ENCODE measurements at regions not wholly inside any gene's neighbourhood (a gene's known extent, or its start where the extent isn't known, plus 50 kb on each side); places are given as distances from the start of the nearest gene placed in this dataset.
"Not testable (repeated sequence)": the region's sequence is repeated elsewhere in the genome, so short reads cannot be mapped to it uniquely, and the experiment has no call there.

DNA sequence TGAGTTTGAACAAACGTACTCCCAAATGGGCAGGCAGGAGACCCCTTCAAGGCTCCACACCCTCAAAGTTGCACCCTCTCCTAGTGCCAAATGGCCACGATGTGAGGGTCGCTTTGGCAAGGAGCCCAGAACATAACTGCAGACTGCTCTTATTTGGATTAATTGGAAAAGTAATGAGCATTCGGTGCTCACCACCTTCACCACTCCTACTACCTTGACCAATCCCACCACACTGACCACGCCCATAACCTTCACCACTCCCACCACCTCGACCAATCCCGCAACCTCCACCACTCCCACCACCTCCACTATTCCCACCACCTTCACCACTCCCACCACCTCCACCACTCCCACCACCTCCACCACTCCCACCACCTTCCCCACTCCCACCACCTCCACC, 94.7 kb upstream of the PAX2 start:
- Histone ChIP-seq H2AK5ac (ENCODE audit: low read depth, low read length) (no peak overlapping the region), H3K36me3 (replicated peaks in 1 of 2; ENCODE audit: control insufficient read depth in 2 of 2, insufficient read depth in 2 of 2, low read length in 2 of 2) (no peaks in the 10 kb centered on the region), H3K27me3 (ENCODE audit: control insufficient read depth in 3 of 3, insufficient read depth in 3 of 3, low read depth in 1 of 3, low read length in 3 of 3) (peaks cover 7 to 50% (median 37%) of the 10 kb centered on the region in 3 experiments), H2BK15ac (ENCODE audit: low read length) (no peak overlapping the region), H3K4me3 (ENCODE audit: low read length in 2 of 2) (no peak overlapping the region), H3K27ac (replicated peaks; ENCODE audit: low read length) (no peak overlapping the region), H2BK5ac (ENCODE audit: low read length) (no peak overlapping the region), H2BK120ac (ENCODE audit: low read depth, low read length) (no peak overlapping the region), H3K14ac (ENCODE audit: low read length) (no peak overlapping the region), H3K9ac (ENCODE audit: low read depth, low read length, poor library complexity) (no peak overlapping the region), H2BK12ac (ENCODE audit: low read length) (no peak overlapping the region), H4K91ac (ENCODE audit: low read depth, low read length, poor library complexity) (no peak overlapping the region), H3K23ac (ENCODE audit: low read depth, low read length, poor library complexity) (no peak overlapping the region), H3K4me1 (ENCODE audit: control insufficient read depth in 2 of 2, insufficient read depth in 1 of 2, low read depth in 1 of 2, low read length in 2 of 2) (peaks cover 7 to 8% of the 10 kb centered on the region in 2 donors), H3K9me3 (replicated peaks in 1 of 2; ENCODE audit: control insufficient read depth in 2 of 2, insufficient read depth in 1 of 2, low read depth in 1 of 2, low read length in 2 of 2) (no peaks in the 10 kb centered on the region), H3K18ac (ENCODE audit: low read length) (no peak overlapping the region), H3K79me1 (ENCODE audit: low read depth, low read length) (no peaks in the 10 kb centered on the region), H3K4ac (ENCODE audit: low read length) (no peak overlapping the region), H4K8ac (ENCODE audit: low read depth, low read length) (no peak overlapping the region), H2AFZ (ENCODE audit: low read length) (no peak overlapping the region), H3K4me2 (ENCODE audit: insufficient read depth, low read length, poor library complexity, severe bottlenecking) (no peak overlapping the region)
- no peak for DNase-seq (ENCODE audit: low spot score)
- WGBS, 2 donors (ENCODE audit: extremely low coverage in 2 of 2, insufficient read length in 2 of 2, insufficient replicate concordance in 1 of 2), result 100% methylated on average over 3 of the region's 7 CpGs; no CpG with 5 or more reads in 1 of the 2 donors

DNA sequence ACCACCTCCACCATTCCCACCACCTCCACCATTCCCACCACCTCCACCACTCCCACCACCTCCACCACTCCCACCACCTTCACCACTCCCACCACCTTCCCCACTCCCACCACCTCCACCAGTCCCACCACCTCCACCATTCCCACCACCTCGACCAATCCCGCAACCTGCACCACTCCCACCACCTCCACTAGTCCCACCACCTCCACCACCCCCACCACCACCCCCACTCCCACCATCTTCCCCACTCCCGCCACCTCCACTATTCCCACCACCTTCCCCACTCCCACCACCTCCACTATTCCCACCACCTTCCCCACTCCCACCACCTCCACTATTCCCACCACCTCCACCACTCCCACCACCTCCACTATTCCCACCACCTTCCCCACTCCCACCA, 94.3 kb upstream of the PAX2 start:
- H3K27ac ChIP-seq (replicated peaks; ENCODE audit: low read length); H3K36me3 ChIP-seq (replicated peaks in 1 of 2; ENCODE audit: control insufficient read depth in 2 of 2, insufficient read depth in 2 of 2, low read length in 2 of 2); H3K4me3 ChIP-seq (ENCODE audit: low read length in 2 of 2); DNase-seq (ENCODE audit: low spot score); H3K18ac ChIP-seq (ENCODE audit: low read length); H3K4ac ChIP-seq (ENCODE audit: low read length); H2BK15ac ChIP-seq (ENCODE audit: low read length); H2AK5ac ChIP-seq (ENCODE audit: low read depth, low read length); H3K9me3 ChIP-seq (replicated peaks in 1 of 2; ENCODE audit: control insufficient read depth in 2 of 2, insufficient read depth in 1 of 2, low read depth in 1 of 2, low read length in 2 of 2); H3K79me1 ChIP-seq (ENCODE audit: low read depth, low read length); H4K91ac ChIP-seq (ENCODE audit: low read depth, low read length, poor library complexity); H3K14ac ChIP-seq (ENCODE audit: low read length); H2BK5ac ChIP-seq (ENCODE audit: low read length); H2BK120ac ChIP-seq (ENCODE audit: low read depth, low read length); H3K23ac ChIP-seq (ENCODE audit: low read depth, low read length, poor library complexity); H3K4me2 ChIP-seq (ENCODE audit: insufficient read depth, low read length, poor library complexity, severe bottlenecking); H2BK12ac ChIP-seq (ENCODE audit: low read length); H4K8ac ChIP-seq (ENCODE audit: low read depth, low read length); H3K9ac ChIP-seq (ENCODE audit: low read depth, low read length, poor library complexity); H2AFZ ChIP-seq (ENCODE audit: low read length): not testable (repeated sequence)
- Histone ChIP-seq H3K4me1 (ENCODE audit: control insufficient read depth in 2 of 2, insufficient read depth in 1 of 2, low read depth in 1 of 2, low read length in 2 of 2) (peaks cover 8 to 11% of the 10 kb centered on the region in 2 donors), H3K27me3 (ENCODE audit: control insufficient read depth in 3 of 3, insufficient read depth in 3 of 3, low read depth in 1 of 3, low read length in 3 of 3) (peaks cover 11 to 51% (median 41%) of the 10 kb centered on the region in 3 experiments)
- WGBS, 2 donors (ENCODE audit: extremely low coverage in 2 of 2, insufficient read length in 2 of 2, insufficient replicate concordance in 1 of 2), result no CpG with 5 or more reads among the region's 3 CpGs

DNA sequence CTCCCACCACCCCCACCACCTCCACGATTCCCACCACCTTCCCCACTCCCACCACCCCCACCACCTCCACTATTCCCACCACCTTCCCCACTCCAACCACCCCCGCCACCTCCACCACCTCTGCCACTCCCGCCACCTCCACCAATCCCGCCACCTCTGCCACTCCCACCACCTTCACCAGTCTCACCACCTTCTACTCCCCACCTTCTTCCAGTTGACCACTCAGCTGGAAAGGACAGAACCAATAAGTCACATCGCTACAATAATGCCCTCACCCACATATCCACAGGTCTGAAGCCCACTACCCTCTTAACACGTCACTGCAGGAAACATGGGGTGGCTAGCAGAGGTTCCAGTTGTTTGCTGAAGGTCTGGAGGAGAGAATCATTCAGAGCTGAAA, 93.5 kb upstream of the PAX2 start:
- H3K27ac ChIP-seq (replicated peaks; ENCODE audit: low read length), result no peak overlapping the region
- no peak overlapping the region for H2BK12ac ChIP-seq (ENCODE audit: low read length)
- no peak overlapping the region for H3K9ac ChIP-seq (ENCODE audit: low read depth, low read length, poor library complexity)
- H3K14ac ChIP-seq (ENCODE audit: low read length), result no peak overlapping the region
- H2BK5ac ChIP-seq (ENCODE audit: low read length), result no peak overlapping the region
- no peak overlapping the region for H4K91ac ChIP-seq (ENCODE audit: low read depth, low read length, poor library complexity)
- H3K4me3 ChIP-seq (ENCODE audit: low read length in 2 of 2), result no peak overlapping the region
- DNase-seq (ENCODE audit: low spot score), result no peak
- H3K18ac ChIP-seq (ENCODE audit: low read length), result no peak overlapping the region
- H3K79me1 ChIP-seq (ENCODE audit: low read depth, low read length), result no peaks in the 10 kb centered on the region
- H2BK15ac ChIP-seq (ENCODE audit: low read length), result no peak overlapping the region
- H3K36me3 ChIP-seq (replicated peaks in 1 of 2; ENCODE audit: control insufficient read depth in 2 of 2, insufficient read depth in 2 of 2, low read length in 2 of 2), result no peaks in the 10 kb centered on the region
- H2BK120ac ChIP-seq (ENCODE audit: low read depth, low read length), result no peak overlapping the region
- H3K9me3 ChIP-seq (replicated peaks in 1 of 2; ENCODE audit: control insufficient read depth in 2 of 2, insufficient read depth in 1 of 2, low read depth in 1 of 2, low read length in 2 of 2), result no peaks in the 10 kb centered on the region
- no peak overlapping the region for H4K8ac ChIP-seq (ENCODE audit: low read depth, low read length)
- peaks cover 11 to 55% (median 48%) of the 10 kb centered on the region in 3 experiments for H3K27me3 ChIP-seq (ENCODE audit: control insufficient read depth in 3 of 3, insufficient read depth in 3 of 3, low read depth in 1 of 3, low read length in 3 of 3)
- no peak overlapping the region for H2AK5ac ChIP-seq (ENCODE audit: low read depth, low read length)
- H3K4me1 ChIP-seq (ENCODE audit: control insufficient read depth in 2 of 2, insufficient read depth in 1 of 2, low read depth in 1 of 2, low read length in 2 of 2), result peaks cover 8 to 9% of the 10 kb centered on the region in 2 donors
- no peak overlapping the region for H3K23ac ChIP-seq (ENCODE audit: low read depth, low read length, poor library complexity)
- no CpG with 5 or more reads among the region's 6 CpGs for WGBS, 2 donors (ENCODE audit: extremely low coverage in 2 of 2, insufficient read length in 2 of 2, insufficient replicate concordance in 1 of 2)
- H2AFZ ChIP-seq (ENCODE audit: low read length), result no peak overlapping the region
- no peak overlapping the region for H3K4me2 ChIP-seq (ENCODE audit: insufficient read depth, low read length, poor library complexity, severe bottlenecking)
- H3K4ac ChIP-seq (ENCODE audit: low read length), result no peak overlapping the region

DNA sequence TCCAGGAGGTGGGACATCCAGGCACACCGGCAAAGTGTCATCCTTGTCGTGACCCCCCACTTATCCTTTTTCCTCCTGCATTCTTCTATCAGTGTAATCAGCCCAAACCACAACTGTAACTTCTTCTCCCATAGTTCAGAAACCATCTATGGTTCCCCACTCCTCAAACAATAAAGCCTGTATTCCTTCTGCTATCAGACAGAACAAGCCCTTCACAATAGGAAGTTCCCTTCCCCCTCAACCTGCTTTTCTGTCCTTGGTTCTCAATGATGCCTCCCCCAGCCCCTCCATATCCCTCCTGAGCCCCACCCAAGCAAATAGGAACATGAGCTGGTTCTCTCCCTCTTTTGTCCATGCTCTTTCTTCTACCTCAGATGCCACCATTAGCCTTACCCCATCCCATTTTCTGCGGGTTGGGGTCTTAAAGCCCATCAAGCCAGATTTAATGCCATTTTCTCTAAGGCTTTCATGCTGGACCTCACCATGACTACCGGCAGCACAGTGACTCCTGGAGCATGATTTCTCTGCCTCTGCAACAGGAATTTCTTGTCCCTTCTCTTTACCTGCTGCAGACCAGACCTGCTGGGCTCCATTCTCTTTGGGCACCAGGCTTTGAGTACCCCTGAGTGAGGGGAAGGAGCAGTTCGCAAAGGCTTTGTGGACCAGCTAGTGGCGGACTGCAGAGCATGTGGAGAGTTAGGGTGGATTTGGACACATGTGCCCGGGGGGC, 92.8 kb upstream of the PAX2 start:
- Histone ChIP-seq H2BK12ac (ENCODE audit: low read length) (no peak overlapping the region), H2BK120ac (ENCODE audit: low read depth, low read length) (no peak overlapping the region), H3K4me2 (ENCODE audit: insufficient read depth, low read length, poor library complexity, severe bottlenecking) (no peak overlapping the region), H2AFZ (ENCODE audit: low read length) (no peak overlapping the region), H3K9ac (ENCODE audit: low read depth, low read length, poor library complexity) (no peak overlapping the region), H3K27me3 (ENCODE audit: control insufficient read depth in 3 of 3, insufficient read depth in 3 of 3, low read depth in 1 of 3, low read length in 3 of 3) (peaks cover 13 to 58% (median 55%) of the 10 kb centered on the region in 3 experiments), H4K8ac (ENCODE audit: low read depth, low read length) (no peak overlapping the region), H3K36me3 (replicated peaks in 1 of 2; ENCODE audit: control insufficient read depth in 2 of 2, insufficient read depth in 2 of 2, low read length in 2 of 2) (no peaks in the 10 kb centered on the region), H3K4ac (ENCODE audit: low read length) (no peak overlapping the region), H3K14ac (ENCODE audit: low read length) (no peak overlapping the region), H3K9me3 (replicated peaks in 1 of 2; ENCODE audit: control insufficient read depth in 2 of 2, insufficient read depth in 1 of 2, low read depth in 1 of 2, low read length in 2 of 2) (no peaks in the 10 kb centered on the region), H3K18ac (ENCODE audit: low read length) (no peak overlapping the region), H3K4me1 (ENCODE audit: control insufficient read depth in 2 of 2, insufficient read depth in 1 of 2, low read depth in 1 of 2, low read length in 2 of 2) (peaks cover 8 to 9% of the 10 kb centered on the region in 2 donors), H3K23ac (ENCODE audit: low read depth, low read length, poor library complexity) (no peak overlapping the region), H4K91ac (ENCODE audit: low read depth, low read length, poor library complexity) (no peak overlapping the region), H3K27ac (replicated peaks; ENCODE audit: low read length) (no peak overlapping the region), H3K4me3 (ENCODE audit: low read length in 2 of 2) (no peak overlapping the region), H2BK15ac (ENCODE audit: low read length) (no peak overlapping the region), H2BK5ac (ENCODE audit: low read length) (no peak overlapping the region), H2AK5ac (ENCODE audit: low read depth, low read length) (no peak overlapping the region), H3K79me1 (ENCODE audit: low read depth, low read length) (no peaks in the 10 kb centered on the region)
- DNase-seq (ENCODE audit: low spot score), result no peak
- WGBS, 2 donors (ENCODE audit: extremely low coverage in 2 of 2, insufficient read length in 2 of 2, insufficient replicate concordance in 1 of 2), result no CpG with 5 or more reads among the region's 7 CpGs

Measured in neuronal stem cell (in vitro differentiated cells).